IPS-18c (cell line): ENCODE measurements at regions not wholly inside any gene's neighbourhood (a gene's known extent, or its start where the extent isn't known, plus 50 kb on each side); places are given as distances from the start of the nearest gene placed in this dataset.

Experiments
- H3K4me3 ChIP-seq: 2 replicates; pipeline ENCODE4 v1.7.0; 2013; ENCODE audit warnings: low read depth, mild to moderate bottlenecking, low read length, moderate library complexity; ENCODE audit not compliant: insufficient read depth
- H3K9me3 ChIP-seq: one replicate; pipeline ENCODE4 v1.6.1; 2013; ENCODE audit warnings: mild to moderate bottlenecking, low read length, moderate library complexity; ENCODE audit not compliant: control insufficient read depth, insufficient read depth

DNA sequence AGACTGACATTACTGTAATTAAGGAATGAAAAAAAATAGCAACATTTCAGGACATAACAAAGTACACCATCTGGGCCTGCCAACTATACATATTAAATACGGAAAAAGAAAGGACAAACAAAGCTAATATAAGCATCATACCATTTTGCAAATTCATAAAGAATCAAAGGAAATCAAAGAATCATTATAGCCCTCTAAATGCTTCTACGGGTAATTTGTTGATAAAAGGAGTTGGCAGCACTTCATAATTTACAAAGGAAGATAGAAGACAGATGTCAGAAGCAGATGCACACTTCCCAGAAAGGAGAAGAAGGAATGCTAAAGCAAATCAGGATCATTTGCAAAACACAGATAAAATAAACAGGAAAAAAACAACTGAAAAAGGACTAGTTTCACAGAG, 1757.3 kb downstream of the PCDH7 start:
- Histone ChIP-seq H3K9me3 (peaks cover 2% of the 10 kb centered on the region), H3K4me3 (no peak overlapping the region)

DNA sequence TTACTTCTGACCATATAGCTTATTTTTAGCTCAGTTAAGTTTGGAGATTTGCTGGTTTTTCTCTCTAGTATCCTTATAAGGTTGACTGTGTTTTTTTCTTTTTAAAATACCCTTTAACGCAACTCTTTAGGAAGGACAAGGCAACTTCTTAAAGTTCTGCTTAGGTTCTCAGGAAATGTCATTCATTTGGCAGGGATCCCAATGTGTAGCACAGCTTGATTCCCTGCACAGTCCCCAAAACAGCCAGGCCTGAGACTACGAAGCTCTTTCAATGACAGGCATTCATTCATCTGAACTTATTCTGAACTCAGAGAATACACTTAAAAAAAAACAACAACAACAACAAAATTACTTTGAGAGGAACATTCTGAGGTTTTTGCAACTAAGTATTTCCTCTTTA, 1765.8 kb downstream of the PCDH7 start:
- no peaks in the 10 kb centered on the region for H3K9me3 ChIP-seq
- no peak overlapping the region for H3K4me3 ChIP-seq

GRCh38 chr4:32488690-32489089, 1768.5 kb downstream of the PCDH7 start:
- Histone ChIP-seq H3K4me3 (no peak overlapping the region), H3K9me3 (no peaks in the 10 kb centered on the region)

DNA sequence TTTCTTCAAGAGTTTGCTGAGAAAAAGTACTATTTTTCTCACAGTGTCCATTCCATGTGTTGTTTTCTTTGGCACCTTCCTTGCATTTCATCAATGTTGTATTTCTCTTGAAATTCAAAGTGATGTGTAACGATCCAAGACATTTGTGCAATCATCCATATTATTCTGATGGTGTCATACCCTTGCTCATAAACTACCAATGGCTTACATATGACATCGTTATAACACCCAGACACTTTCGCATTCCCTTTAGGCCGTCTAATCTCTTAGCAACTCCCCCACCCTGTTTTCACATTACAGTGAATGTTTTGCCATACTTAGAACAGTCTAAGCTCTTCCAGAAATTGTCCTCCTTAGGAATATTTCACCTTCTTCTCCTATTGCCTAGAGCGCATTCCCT, 1779.0 kb downstream of the PCDH7 start:
- no peaks in the 10 kb centered on the region for H3K9me3 ChIP-seq
- no peak overlapping the region for H3K4me3 ChIP-seq

GRCh38 chr4:32503241-32503640, 1783.1 kb downstream of the PCDH7 start:
- no peak overlapping the region for H3K4me3 ChIP-seq

DNA sequence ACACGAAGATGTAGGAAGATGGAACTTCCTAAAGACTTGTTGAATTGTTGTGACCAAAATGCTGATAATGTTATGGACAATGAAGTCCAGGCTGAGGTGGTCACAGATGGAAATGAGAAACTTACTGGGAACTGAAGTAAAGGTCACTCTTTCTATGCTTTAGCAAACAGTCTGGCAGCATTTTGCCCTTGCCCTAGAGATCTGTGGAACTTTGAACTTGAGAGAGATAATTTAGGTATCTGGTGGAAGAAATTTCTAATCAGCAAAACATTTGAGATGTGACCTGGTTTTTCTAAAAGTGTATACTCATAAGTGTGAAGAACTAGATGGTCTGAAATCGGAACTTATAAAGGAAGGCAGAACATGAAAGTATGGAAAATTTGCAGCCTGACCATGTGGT, 1785.9 kb downstream of the PCDH7 start:
- H3K9me3 ChIP-seq, result no peaks in the 10 kb centered on the region
- H3K4me3 ChIP-seq, result no peak overlapping the region

More at GRCh38 chr4:32503241-32503640, 1783.1 kb downstream of the PCDH7 start:
- no peaks in the 10 kb centered on the region for H3K9me3 ChIP-seq

- Histone ChIP-seq H3K9me3 (peaks cover 5% of the 10 kb centered on the region), H3K4me3 (no peak overlapping the region)
These were observed 1798.9 kb downstream of the PCDH7 start for GRCh38 chr4:32519060-32519459.

- Histone ChIP-seq H3K4me3 (no peak overlapping the region), H3K9me3 (peaks cover 5% of the 10 kb centered on the region)
These were observed 1805.3 kb downstream of the PCDH7 start for GRCh38 chr4:32525420-32525819.

GRCh38 chr4:32544846-32545245, 1824.7 kb downstream of the PCDH7 start:
- no peak overlapping the region for H3K4me3 ChIP-seq
- H3K9me3 ChIP-seq, result no peaks in the 10 kb centered on the region

DNA sequence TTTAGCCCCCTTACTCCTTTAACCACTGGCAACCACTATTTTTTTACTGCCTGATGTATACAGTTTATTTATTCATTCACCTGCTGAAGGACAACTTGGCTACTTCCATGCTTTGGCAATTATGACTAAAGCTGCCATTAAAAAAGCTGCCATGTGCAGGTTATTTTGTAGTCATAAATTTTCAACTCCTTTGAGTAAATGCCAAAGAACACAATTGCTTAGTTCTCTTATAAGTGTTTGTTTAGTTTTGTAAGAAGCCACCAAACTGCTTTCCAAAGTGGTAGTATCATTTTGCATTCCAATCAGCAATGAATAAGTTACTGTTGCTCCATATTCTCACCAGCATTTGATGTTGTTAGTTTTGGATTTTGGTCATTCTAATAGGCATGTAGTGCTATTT, 1831.8 kb downstream of the PCDH7 start:
- no peaks in the 10 kb centered on the region for H3K9me3 ChIP-seq
- no peak overlapping the region for H3K4me3 ChIP-seq

GRCh38 chr4:32560306-32560705, 1840.1 kb downstream of the PCDH7 start:
- H3K9me3 ChIP-seq, result no peaks in the 10 kb centered on the region
- H3K4me3 ChIP-seq, result no peak overlapping the region

DNA sequence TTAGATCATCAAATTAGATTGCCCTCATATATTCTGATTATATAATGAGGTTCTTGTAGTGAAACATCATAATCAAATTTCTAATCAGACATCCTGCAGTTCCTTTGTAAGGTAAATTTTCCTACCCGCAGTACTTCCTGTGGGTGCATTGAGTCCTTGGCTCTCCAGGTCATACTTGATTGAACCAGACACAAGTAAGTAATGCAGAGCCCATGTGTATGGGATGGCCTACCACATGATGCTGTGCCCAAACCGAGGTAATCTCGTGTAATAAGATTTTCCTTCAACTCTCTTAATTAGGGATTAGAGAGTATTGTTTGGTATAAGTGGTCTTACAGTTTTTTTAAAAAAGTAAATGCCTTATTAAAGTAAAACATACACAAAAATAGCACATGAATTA, 1841.8 kb downstream of the PCDH7 start:
- no peak overlapping the region for H3K4me3 ChIP-seq

DNA sequence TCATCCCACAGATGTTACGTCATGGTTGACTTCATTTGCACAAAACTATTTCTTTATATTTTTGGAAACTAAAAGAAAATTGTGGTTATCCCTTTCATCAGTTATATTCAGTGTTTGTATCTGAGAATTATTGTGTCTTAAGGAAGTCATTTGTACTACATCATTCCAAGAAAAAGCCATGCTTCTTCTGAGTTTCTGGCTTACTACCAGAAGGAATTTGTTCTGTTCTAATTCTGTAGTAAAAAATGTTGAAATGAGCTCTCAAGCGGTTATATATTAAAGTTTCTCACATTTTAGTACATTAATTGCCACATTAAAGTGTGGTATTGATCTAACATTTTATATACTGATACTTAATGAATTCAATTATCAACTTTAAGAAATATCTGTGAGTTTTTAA, 1844.5 kb downstream of the PCDH7 start:
- H3K4me3 ChIP-seq, result no peak overlapping the region
- H3K9me3 ChIP-seq, result no peaks in the 10 kb centered on the region

More for the DNA sequence above, 1841.8 kb downstream of the PCDH7 start:
- no peaks in the 10 kb centered on the region for H3K9me3 ChIP-seq

DNA sequence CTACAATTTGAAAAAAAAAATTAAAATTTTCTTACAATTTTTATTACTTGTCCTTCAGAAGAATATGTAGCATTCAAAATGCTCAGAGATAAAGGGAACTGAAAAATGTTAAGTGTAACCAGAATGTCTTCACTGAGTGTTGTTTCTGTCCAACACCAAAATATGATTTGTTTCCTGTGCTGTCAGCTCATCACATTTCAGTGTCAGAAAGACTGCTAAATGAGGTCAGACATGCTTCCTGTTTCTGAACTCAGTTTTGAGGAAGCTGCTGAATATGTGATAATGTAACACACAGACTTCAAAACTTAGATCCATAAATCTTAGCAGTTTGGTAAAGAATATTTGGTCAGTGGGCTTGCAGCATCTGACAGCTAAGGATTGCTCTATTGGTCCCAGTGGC, 1849.7 kb downstream of the PCDH7 start:
- H3K9me3 ChIP-seq, result no peaks in the 10 kb centered on the region
- H3K4me3 ChIP-seq, result no peak overlapping the region

DNA sequence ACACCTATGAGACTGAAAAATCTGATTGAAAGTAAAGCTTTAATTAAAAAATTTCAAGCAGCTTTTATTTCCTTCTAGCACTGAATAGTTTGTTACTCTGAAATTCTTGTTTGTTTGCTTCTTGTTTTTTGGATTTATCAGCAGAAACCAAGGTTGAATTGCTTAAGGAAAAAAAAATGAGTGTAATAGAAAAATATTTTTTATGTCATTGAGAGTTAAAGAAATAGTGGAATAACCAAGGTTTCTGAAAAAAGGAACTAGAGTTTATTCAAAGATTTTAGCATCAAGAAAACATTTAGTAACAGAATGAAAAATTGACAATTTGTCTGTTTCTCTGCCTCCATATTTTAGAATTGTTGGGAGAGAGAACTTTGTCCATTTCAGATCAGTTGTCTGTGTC, 1852.2 kb downstream of the PCDH7 start:
- Histone ChIP-seq H3K4me3 (no peak overlapping the region), H3K9me3 (no peaks in the 10 kb centered on the region)

- Histone ChIP-seq H3K4me3 (no peak overlapping the region), H3K9me3 (no peaks in the 10 kb centered on the region)
These were observed 1854.6 kb downstream of the PCDH7 start for GRCh38 chr4:32574803-32575202.

GRCh38 chr4:32589097-32589496, 1868.9 kb downstream of the PCDH7 start:
- Histone ChIP-seq H3K4me3 (no peak overlapping the region), H3K9me3 (no peaks in the 10 kb centered on the region)

- Histone ChIP-seq H3K4me3 (no peak overlapping the region), H3K9me3 (no peaks in the 10 kb centered on the region)
These were observed 1869.7 kb downstream of the PCDH7 start for GRCh38 chr4:32589853-32590252.

DNA sequence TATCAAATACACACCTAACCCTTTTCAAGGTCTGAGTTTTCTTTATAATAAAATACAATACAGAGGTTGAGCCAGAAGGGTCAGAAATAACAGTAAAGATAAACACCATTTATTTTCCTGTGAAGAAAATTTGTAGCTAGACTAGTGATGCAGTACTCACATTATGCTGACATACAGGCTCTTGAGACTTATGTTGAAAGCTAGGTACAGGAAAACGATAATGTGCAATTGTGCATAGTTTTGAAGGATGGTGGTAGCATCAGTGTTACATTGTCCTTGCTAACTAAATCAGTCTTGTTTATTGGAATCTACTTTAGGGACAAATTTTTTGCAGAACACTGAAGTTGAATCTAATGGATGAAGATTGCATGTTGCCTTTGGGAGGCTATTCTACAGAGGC, 1877.2 kb downstream of the PCDH7 start:
- Histone ChIP-seq H3K4me3 (no peak overlapping the region), H3K9me3 (no peaks in the 10 kb centered on the region)

DNA sequence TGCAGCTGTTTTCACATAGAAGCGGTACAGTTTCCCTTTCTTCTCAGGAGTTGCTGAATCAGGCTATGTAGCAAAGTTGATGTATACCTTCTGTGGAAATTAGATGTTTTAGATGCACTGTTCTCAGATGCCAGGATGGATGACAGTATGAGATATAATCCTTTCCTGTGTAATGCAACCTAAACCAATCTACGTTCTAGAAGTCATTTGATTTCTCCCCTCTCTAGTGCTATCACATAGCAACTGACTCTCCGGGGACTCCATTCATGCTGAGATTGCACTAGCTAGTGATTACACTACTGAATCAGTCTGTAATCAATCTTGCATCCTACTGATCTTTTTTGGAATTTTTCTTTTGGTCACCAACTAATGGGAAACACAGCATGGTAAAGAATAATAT, 1881.7 kb downstream of the PCDH7 start:
- Histone ChIP-seq H3K4me3 (no peak overlapping the region), H3K9me3 (no peaks in the 10 kb centered on the region)
